Spleen (tissue), 7 donors: ENCODE measurements at regions not wholly inside any gene's neighbourhood (a gene's known extent, or its start where the extent isn't known, plus 50 kb on each side); places are given as distances from the start of the nearest gene placed in this dataset.
"Not testable (repeated sequence)": the region's sequence is repeated elsewhere in the genome, so short reads cannot be mapped to it uniquely, and the experiment has no call there.

Experiments
- POLR2A ChIP-seq, 3 donors: fragments of 450-650 bp; IDR thresholded peaks; one replicate each; pipeline ENCODE4 v1.5.1; 2017; ENCODE audit warnings: antibody characterized with exemption in 3 of 3, mild to moderate bottlenecking in 1 of 3
- POLR2AphosphoS5 ChIP-seq, 3 donors: sonication (generic); formaldehyde crosslinking; IDR thresholded peaks; one replicate each; pipeline ENCODE4 v1.5.1; 2017; ENCODE audit warnings: antibody characterized with exemption in 3 of 3
- TF ChIP-seq, protein P1 (sequence below), 11 experiments: fragments of 200-600 bp in 7 of 11; fragments of 450-650 bp in 4 of 11; sonication (generic) in 4 of 11; IDR thresholded peaks in 8 of 11; conservative IDR thresholded peaks in 3 of 11; 1 replicate in 7 of 11; 2 replicates in 4 of 11; pipeline versions ENCODE4 v1.4.0 to v1.8.0; 2016 to 2021; ENCODE audit warnings: antibody characterized with exemption in 11 of 11, inconsistent platforms in 4 of 11, mild to moderate bottlenecking in 1 of 11
- donor health status: DM: no; HTN: no; CAD: no; lungs with moderate emphysema.
- donor health status: DM: no; HTN: no; CAD: no.
- donor health status: DM: no; HTN: no; CAD: no.

DNA sequence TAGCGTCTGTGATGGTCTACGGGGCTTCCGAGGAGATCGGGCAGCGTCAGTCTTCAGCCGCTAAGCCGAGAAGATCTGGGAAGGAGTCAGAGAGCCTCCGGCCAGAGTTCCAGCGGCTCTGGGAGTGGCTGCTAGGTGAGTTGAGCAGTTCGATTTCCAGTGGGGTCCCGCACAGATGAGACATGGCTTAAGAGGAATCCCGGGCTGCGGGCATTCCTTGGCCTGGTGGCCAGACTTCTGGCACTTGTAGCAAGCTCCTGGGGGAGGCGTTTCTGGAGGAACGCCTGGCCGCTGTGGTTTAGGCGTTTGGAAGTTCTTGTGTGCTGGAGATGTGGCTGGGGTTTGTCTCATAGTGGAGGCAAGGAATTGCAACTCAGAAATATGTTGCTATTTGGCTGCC is 915.3 kb upstream of the CRIM1 start:
- TF ChIP-seq, protein P1, sequence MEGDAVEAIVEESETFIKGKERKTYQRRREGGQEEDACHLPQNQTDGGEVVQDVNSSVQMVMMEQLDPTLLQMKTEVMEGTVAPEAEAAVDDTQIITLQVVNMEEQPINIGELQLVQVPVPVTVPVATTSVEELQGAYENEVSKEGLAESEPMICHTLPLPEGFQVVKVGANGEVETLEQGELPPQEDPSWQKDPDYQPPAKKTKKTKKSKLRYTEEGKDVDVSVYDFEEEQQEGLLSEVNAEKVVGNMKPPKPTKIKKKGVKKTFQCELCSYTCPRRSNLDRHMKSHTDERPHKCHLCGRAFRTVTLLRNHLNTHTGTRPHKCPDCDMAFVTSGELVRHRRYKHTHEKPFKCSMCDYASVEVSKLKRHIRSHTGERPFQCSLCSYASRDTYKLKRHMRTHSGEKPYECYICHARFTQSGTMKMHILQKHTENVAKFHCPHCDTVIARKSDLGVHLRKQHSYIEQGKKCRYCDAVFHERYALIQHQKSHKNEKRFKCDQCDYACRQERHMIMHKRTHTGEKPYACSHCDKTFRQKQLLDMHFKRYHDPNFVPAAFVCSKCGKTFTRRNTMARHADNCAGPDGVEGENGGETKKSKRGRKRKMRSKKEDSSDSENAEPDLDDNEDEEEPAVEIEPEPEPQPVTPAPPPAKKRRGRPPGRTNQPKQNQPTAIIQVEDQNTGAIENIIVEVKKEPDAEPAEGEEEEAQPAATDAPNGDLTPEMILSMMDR (IDR thresholded peaks at IDR 0.05 in 8 of 11, conservative IDR thresholded peaks at IDR 0.05 in 3 of 11): not testable (repeated sequence)
- TF ChIP-seq POLR2AphosphoS5, POLR2A (IDR thresholded peaks at IDR 0.05): not testable (repeated sequence)
